ENCODE measurements at regions not wholly inside any gene's neighbourhood (a gene's known extent, or its start where the extent isn't known, plus 50 kb on each side); places are given as distances from the start of the nearest gene placed in this dataset.

DNA sequence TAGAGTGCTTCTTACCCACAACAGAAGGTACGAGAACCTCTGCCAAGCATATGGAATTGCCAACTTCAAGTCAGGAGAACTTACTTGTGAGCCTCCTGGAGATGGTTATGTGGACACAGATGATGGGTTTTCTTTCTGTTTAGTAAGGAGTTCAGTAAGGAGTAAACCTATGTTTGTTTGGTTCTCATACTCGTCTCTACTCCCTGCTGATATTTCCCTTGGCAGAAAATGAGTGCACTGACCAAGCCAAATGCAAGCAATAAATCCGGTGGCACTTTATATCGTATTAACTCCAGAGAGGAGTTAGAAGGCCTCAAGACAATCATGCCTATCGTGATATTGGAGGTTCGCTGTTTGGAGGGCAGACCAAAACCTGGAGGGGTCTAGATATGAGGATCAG is 83.2 kb upstream of the CYP1B1 start:
- 70 to 76% methylated on average over 5 to 6 of the region's 6 CpGs for WGBS, 2 donors (ENCODE audit: low coverage in 1 of 2)
- ATAC-seq, result no peak
- Histone ChIP-seq H3K36me3 (no peaks in the 10 kb centered on the region), H3K27ac (peak overlapping the region; percentile 34 to 72 (median 60)), H3K9me3 (no peaks in the 10 kb centered on the region), H3K27me3 (no peaks in the 10 kb centered on the region), H3K4me1 (peaks cover 0 to 40% (median 5%) of the 10 kb centered on the region in 3 donors), H3K4me3 (no peak overlapping the region)
- no peak for TF ChIP-seq POLR2A (IDR thresholded peaks at IDR 0.05)
- no peak for TF ChIP-seq POLR2AphosphoS5 (IDR thresholded peaks at IDR 0.05)
- TF ChIP-seq, protein P1, sequence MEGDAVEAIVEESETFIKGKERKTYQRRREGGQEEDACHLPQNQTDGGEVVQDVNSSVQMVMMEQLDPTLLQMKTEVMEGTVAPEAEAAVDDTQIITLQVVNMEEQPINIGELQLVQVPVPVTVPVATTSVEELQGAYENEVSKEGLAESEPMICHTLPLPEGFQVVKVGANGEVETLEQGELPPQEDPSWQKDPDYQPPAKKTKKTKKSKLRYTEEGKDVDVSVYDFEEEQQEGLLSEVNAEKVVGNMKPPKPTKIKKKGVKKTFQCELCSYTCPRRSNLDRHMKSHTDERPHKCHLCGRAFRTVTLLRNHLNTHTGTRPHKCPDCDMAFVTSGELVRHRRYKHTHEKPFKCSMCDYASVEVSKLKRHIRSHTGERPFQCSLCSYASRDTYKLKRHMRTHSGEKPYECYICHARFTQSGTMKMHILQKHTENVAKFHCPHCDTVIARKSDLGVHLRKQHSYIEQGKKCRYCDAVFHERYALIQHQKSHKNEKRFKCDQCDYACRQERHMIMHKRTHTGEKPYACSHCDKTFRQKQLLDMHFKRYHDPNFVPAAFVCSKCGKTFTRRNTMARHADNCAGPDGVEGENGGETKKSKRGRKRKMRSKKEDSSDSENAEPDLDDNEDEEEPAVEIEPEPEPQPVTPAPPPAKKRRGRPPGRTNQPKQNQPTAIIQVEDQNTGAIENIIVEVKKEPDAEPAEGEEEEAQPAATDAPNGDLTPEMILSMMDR (IDR thresholded peaks at IDR 0.05), result no peak
- no peak for TF ChIP-seq EP300 (IDR thresholded peaks at IDR 0.05)

DNA sequence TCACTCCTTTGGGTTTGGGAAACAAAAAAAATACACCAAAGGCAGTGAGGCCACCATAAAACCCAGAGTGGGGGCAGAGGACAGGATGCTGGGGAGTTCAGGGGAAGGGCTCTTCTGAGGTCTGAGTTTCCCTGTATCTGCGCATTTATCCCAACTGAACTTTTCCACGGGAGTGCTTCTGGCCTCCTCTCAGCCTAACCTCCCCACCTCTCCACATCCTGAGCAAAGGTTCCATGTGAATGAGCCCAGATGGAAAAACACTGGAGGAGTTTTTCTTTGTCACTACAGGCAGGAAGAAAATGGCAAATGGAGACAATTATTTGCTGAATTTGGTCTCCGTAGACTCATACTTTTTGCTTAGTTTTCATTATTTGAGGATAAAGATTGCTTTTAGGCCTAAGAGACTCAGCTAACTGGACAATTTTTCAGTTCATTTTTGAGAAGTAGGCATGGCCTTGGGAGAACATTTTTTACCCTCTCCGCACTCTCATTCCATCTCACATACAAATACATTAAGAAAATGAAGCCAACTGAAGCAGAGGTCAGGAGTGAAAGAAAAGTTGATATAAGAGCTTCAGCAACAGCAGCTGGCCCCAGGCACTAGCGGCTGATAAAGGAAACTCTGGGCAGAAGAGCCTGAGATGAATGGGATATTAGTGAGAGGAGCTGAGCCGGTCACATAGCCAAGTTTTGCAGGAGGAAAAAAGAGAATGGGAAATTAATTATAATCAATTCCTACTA is 82.6 kb upstream of the CYP1B1 start:
- Histone ChIP-seq H3K4me1 (peaks cover 0 to 40% (median 5%) of the 10 kb centered on the region in 3 donors), H3K36me3 (no peaks in the 10 kb centered on the region), H3K27ac (peak overlapping the region in 2 of 4 donors; percentile 64 to 72), H3K9me3 (no peaks in the 10 kb centered on the region), H3K27me3 (no peaks in the 10 kb centered on the region), H3K4me3 (no peak overlapping the region)
- TF ChIP-seq EP300 (IDR thresholded peaks at IDR 0.05) (no peak), POLR2A (IDR thresholded peaks at IDR 0.05) (no peak), POLR2AphosphoS5 (IDR thresholded peaks at IDR 0.05) (no peak)
- TF ChIP-seq, protein P1 (IDR thresholded peaks at IDR 0.05), result no peak
- WGBS, 2 donors (ENCODE audit: low coverage in 1 of 2), result 40 to 63% methylated on average over 1 to 6 of the region's 6 CpGs
- ATAC-seq, result no peak

DNA sequence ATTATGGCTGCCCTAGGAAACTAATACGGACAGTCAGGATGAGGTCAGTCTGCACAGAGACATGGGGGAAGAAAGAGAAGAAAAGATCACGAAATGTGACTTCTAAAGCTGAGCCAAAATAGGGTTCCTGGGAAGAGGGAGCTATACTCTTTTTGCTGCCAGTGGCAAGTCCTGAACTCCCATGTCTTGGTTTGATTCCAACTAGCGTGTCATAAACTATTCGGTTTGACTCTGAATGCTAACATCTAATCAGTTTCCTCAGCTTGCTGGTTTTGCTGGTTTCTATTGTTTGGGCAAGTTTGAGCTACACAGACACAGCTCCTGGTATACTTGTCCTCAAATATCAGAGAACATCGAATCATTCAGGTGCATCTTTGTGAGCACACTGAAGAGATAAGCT is 80.5 kb upstream of the CYP1B1 start:
- Histone ChIP-seq H3K9me3 (no peaks in the 10 kb centered on the region), H3K4me1 (peaks cover 0 to 25% (median 5%) of the 10 kb centered on the region in 3 donors), H3K4me3 (no peak overlapping the region), H3K27ac (no peak overlapping the region), H3K27me3 (no peaks in the 10 kb centered on the region), H3K36me3 (no peaks in the 10 kb centered on the region)
- ATAC-seq, result no peak
- WGBS, 2 donors (ENCODE audit: low coverage in 1 of 2), result 76 to 87% methylated on average over 3 to 5 of the region's 5 CpGs
- TF ChIP-seq, protein P1 (IDR thresholded peaks at IDR 0.05), result no peak
- TF ChIP-seq POLR2AphosphoS5 (IDR thresholded peaks at IDR 0.05) (no peak), EP300 (IDR thresholded peaks at IDR 0.05) (no peak), POLR2A (IDR thresholded peaks at IDR 0.05) (no peak)

DNA sequence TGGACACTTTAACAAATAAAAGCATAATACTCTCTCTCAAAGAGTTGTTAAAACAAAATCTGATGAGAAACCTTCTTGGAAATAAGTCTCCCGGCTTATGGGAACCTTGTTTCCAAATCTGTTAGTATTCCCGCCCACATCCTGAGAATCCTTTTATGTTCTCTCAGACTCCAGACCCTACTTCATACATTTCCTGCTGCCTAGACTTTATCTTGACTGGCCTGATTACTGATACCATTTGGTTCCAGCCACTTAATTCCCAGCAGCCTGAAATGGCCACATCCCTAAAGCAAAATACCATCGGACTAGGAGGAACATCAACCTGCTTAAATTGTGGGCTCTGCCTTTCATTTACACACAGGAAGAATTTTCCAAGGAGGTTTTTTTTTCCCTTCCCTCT is 79.1 kb upstream of the CYP1B1 start:
- no peak for ATAC-seq
- 65 to 83% methylated on average over 3 of the region's 3 CpGs for WGBS, 2 donors (ENCODE audit: low coverage in 1 of 2)

DNA sequence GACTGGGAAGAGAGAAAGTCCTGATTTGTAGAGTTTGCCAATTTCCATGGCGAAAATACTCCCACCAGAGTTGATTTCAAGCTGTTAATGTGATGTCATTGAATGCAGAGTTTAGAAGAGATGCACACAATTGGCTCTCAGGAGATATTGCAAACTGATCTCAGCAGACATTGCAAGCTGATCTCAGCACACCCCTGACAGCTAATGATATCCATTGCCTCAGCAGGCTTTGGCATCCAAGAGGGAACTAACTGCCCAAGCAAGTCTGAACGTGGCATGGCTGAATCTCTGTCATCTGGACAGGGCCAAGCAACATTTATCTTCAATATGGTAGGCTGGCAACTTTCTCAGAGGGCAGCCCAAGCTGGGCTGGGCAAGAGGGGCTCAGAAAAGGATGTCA is 78.4 kb upstream of the CYP1B1 start:
- no peak for TF ChIP-seq POLR2AphosphoS5 (IDR thresholded peaks at IDR 0.05)
- TF ChIP-seq, protein P1 (IDR thresholded peaks at IDR 0.05), result no peak
- no peak for TF ChIP-seq EP300 (IDR thresholded peaks at IDR 0.05)
- no peak for TF ChIP-seq POLR2A (IDR thresholded peaks at IDR 0.05)

More for the DNA sequence above, 79.1 kb upstream of the CYP1B1 start:
- Histone ChIP-seq H3K9me3 (no peaks in the 10 kb centered on the region), H3K36me3 (no peaks in the 10 kb centered on the region), H3K27me3 (no peaks in the 10 kb centered on the region), H3K4me1 (peaks cover 0 to 18% (median 5%) of the 10 kb centered on the region in 3 donors), H3K27ac (no peak overlapping the region), H3K4me3 (no peak overlapping the region)
- no peak for TF ChIP-seq POLR2AphosphoS5 (IDR thresholded peaks at IDR 0.05)

More for the DNA sequence above, 78.4 kb upstream of the CYP1B1 start:
- Histone ChIP-seq H3K4me1 (peaks cover 0 to 12% (median 5%) of the 10 kb centered on the region in 3 donors), H3K27me3 (no peaks in the 10 kb centered on the region), H3K4me3 (no peak overlapping the region), H3K36me3 (no peaks in the 10 kb centered on the region), H3K27ac (no peak overlapping the region), H3K9me3 (no peaks in the 10 kb centered on the region)
- ATAC-seq, result no peak
- WGBS, 2 donors (ENCODE audit: low coverage in 1 of 2), result 60 to 92% methylated on average over 2 of the region's 2 CpGs

All from gastroesophageal sphincter (tissue), 4 donors.